Common myeloid progenitor, CD34-positive (primary cell): ENCODE measurements at regions not wholly inside any gene's neighbourhood (a gene's known extent, or its start where the extent isn't known, plus 50 kb on each side); places are given as distances from the start of the nearest gene placed in this dataset.

Experiments
- CTCF ChIA-PET: fragments of 350-600 bp; sonication (Branson Sonifier 250); formaldehyde crosslinking; loops from one replicate; lab custom pipeline; 2021; ENCODE audit warnings: antibody characterized with exemption; lab: Charles Lee
- POLR2A ChIA-PET: fragments of 350-600 bp; sonication (Branson Sonifier 250); formaldehyde crosslinking; loops from one replicate; lab custom pipeline; 2021; ENCODE audit warnings: antibody characterized with exemption; lab: Charles Lee
- DNase-seq, 3 donors: peaks; one replicate each; pipeline versions ENCODE4 v3.0.0 to v3.0.0-alpha.2; 2013
- H3K27ac ChIP-seq, 2 experiments: 1 replicate in 1 of 2; 2 replicates in 1 of 2; pipeline ENCODE4 v1.7.0; 2013; ENCODE audit warnings: inconsistent platforms in 2 of 2, low read length in 2 of 2, mild to moderate bottlenecking in 2 of 2, low read depth in 1 of 2, moderate library complexity in 1 of 2; ENCODE audit not compliant: severe bottlenecking in 2 of 2, insufficient read depth in 1 of 2, poor library complexity in 1 of 2
- H3K27me3 ChIP-seq, 5 experiments: replicated peaks in 2 of 5; 1 replicate in 3 of 5; 2 replicates in 2 of 5; pipeline versions ENCODE4 v1.6.1 to v1.7.0; 2013; ENCODE audit warnings: low read length in 4 of 5, mild to moderate bottlenecking in 2 of 5, moderate library complexity in 2 of 5, inconsistent platforms in 1 of 5; ENCODE audit not compliant: insufficient read depth in 5 of 5, control insufficient read depth in 4 of 5
- H3K36me3 ChIP-seq, 4 experiments: 1 replicate in 2 of 4; 2 replicates in 2 of 4; pipeline versions ENCODE4 v1.6.1 to v1.7.0; 2013; ENCODE audit warnings: low read length in 3 of 4, control low read depth in 1 of 4, mild to moderate bottlenecking in 1 of 4; ENCODE audit not compliant: control insufficient read depth in 4 of 4, insufficient read depth in 4 of 4
- H3K4me1 ChIP-seq, 4 experiments: 1 replicate in 3 of 4; 2 replicates in 1 of 4; pipeline versions ENCODE4 v1.6.1 to v1.7.1; 2013; ENCODE audit warnings: low read length in 3 of 4, mild to moderate bottlenecking in 3 of 4, control low read depth in 1 of 4, inconsistent platforms in 1 of 4, moderate library complexity in 1 of 4; ENCODE audit not compliant: control insufficient read depth in 4 of 4, insufficient read depth in 4 of 4; ENCODE audit errors: control extremely low read depth in 1 of 4
- H3K4me3 ChIP-seq, 7 experiments: 1 replicate in 4 of 7; 2 replicates in 3 of 7; pipeline versions ENCODE4 v1.5.1 to v1.7.0; 2013; ENCODE audit warnings: mild to moderate bottlenecking in 7 of 7, low read length in 6 of 7, moderate library complexity in 6 of 7, inconsistent platforms in 2 of 7, low read depth in 2 of 7, control low read depth in 1 of 7; ENCODE audit not compliant: insufficient read depth in 4 of 7, control insufficient read depth in 1 of 7; ENCODE audit errors: extremely low read depth in 1 of 7
- H3K9me3 ChIP-seq, 5 experiments: 1 replicate in 4 of 5; 2 replicates in 1 of 5; pipeline versions ENCODE4 v1.6.1 to v1.7.1; 2013; ENCODE audit warnings: low read length in 4 of 5, mild to moderate bottlenecking in 2 of 5, inconsistent platforms in 1 of 5, low read depth in 1 of 5, moderate library complexity in 1 of 5; ENCODE audit not compliant: control insufficient read depth in 4 of 5, insufficient read depth in 2 of 5; ENCODE audit errors: control extremely low read depth in 1 of 5
- WGBS: methylation state at CpG from one replicate; pipeline ENCODE4 v1.1.5; 2013; ENCODE audit not compliant: insufficient coverage; 5-methylcytosine and 5-hydroxymethylcytosine counted together

DNA sequence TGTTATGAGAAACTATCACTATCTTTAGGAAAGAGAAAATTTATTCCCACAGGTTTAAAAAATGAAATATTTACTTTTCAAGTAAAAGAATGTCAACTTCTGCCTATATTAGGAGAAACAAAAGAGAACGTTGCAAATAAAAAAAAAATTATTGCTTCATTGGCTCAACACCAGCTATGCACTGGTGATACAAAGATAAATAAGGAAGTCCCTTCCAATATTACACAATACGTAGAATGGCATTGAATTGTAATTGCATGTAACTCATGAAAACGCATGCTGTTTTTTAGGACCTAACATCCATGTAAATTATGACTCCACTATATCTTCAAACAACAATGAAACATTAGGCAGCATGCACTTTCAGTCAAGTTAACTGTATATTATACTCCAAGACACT, 56.4 kb upstream of the RERGL start:
- Histone ChIP-seq H3K27ac (no peak overlapping the region), H3K4me3 (no peak overlapping the region), H3K27me3 (no peaks in the 10 kb centered on the region), H3K9me3 (no peaks in the 10 kb centered on the region), H3K36me3 (no peaks in the 10 kb centered on the region), H3K4me1 (peaks cover 0 to 9% (median 0%) of the 10 kb centered on the region in 4 experiments)
- ChIA-PET POLR2A (no interaction called here), CTCF (interaction anchor here (0.7 to 1.3 kb wide), 2 partner anchors 12 to 14 kb away, joined by 3 read pairs; no protein-coding TSS in a partner anchor)
- DNase-seq: peak in 2 of 3 donors; percentile 61 to 74
- no CpG with 5 or more reads among the region's 3 CpGs for WGBS

DNA sequence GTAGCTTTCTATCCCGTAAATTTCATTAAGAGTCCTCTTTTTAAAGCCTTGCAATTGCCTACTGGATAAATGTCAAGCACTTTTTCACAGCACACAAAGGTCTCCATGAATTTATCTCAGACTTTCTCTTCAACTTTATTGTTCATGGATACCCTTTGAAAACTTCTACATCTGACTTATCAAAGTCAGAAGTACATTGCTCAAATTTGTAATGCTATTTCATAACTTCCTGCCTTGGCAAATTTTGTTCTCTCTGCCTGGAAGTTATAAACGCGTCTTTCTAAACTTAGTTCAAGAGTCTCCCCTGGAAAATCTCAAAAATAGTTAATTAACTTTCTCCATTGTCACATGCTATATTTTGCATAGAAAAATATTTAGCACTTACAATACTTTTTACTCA, 55.9 kb upstream of the RERGL start:
- ChIA-PET CTCF (no interaction called here), POLR2A (no interaction called here)
- peaks cover 0 to 9% (median 0%) of the 10 kb centered on the region in 4 experiments for H3K4me1 ChIP-seq
- 38% methylated on average over 3 of the region's 3 CpGs for WGBS
- H3K9me3 ChIP-seq: no peaks in the 10 kb centered on the region
- H3K27me3 ChIP-seq: no peaks in the 10 kb centered on the region
- no peak overlapping the region for H3K4me3 ChIP-seq
- no peak overlapping the region for H3K27ac ChIP-seq
- no peaks in the 10 kb centered on the region for H3K36me3 ChIP-seq
- peak in 2 of 3 donors; percentile 15 to 24 for DNase-seq

DNA sequence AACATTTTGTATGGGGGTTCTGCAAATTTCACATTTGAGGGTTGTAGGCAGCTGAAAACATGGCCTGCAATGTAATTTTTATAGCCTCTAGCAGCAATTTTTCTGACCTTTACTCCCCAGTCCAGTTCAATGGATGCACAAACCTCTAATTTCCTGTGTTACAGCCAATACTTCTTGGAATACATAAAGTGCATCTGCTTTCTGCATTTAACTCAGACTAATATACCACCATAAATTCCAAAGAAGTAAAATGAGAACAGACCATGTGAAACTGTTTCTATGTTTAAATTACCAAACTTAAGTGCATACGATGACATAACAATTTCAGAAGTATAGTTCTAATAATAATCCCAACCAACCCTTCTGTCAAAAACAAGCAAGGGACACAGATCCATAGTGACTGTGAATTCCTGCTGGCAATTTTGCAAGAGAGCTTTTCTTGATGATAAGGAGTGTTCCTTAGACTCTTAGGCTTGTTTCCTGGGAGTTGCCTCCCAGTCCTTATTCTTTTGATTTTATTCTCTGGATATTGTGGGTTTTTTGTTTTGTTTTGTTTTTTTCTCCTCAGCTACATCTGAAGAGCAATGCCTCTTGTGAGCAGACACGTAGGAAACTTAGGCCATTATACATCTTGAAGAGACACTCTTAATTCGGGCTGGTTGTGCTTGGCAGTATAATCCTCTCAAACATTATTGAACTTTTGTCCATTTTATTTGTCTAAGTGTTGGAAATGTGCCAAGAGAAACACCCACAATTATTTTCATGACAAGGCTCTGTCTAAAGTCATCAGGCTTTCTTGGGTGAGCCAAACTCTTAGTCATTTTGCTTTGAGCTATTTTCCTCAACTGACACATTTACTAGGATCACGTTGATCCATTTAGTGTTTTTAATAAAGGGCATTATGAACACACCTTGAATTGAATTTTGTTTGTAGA, 51.3 kb upstream of the RERGL start:
- WGBS: no CpG with 5 or more reads among the region's 4 CpGs
- H3K36me3 ChIP-seq: no peaks in the 10 kb centered on the region
- no peaks in the 10 kb centered on the region for H3K9me3 ChIP-seq
- no peaks in the 10 kb centered on the region for H3K27me3 ChIP-seq
- CTCF ChIA-PET: interaction anchor here (0.9 to 1.1 kb wide), 2 partner anchors 11 to 180 kb away, joined by 3 read pairs; no protein-coding TSS in a partner anchor
- no peak overlapping the region for H3K27ac ChIP-seq
- no peak overlapping the region for H3K4me3 ChIP-seq
- POLR2A ChIA-PET: no interaction called here
- peaks cover 0 to 6% (median 0%) of the 10 kb centered on the region in 4 experiments for H3K4me1 ChIP-seq
- DNase-seq: no peak

DNA sequence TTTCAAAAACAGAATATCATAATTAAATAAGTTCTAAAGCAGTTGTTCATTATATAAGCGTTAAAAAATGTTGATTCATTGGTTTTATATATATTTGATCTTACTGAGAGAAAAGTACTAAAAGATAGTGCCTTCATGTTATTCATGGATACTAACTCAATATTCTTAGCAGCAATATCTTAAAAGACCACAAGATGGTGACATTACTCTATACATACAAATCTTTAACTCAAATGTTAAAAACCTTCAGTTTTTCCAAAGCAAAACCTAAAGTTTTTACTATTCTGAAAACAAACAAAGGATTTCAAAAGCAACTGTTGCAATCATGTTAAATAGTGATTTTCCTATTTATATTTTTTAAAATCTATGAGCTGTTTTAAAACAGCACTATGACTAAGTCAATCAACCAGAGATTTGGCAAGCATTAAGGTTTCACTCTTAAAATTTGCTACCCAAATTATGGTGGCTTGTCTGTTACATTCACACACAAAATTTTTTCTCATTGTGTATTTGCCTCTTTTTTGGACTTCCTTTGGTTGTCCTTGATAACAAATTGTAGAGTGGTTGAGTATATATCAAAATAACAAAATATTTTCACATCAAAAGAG, 50.1 kb upstream of the RERGL start:
- ChIA-PET CTCF (interaction anchor here (0.7 to 1.3 kb wide), 6 partner anchors 12 to 181 kb away, joined by 3 to 4 read pairs (median 3); no protein-coding TSS in a partner anchor), POLR2A (no interaction called here)
- no peak overlapping the region for H3K27ac ChIP-seq
- H3K4me1 ChIP-seq: no peaks in the 10 kb centered on the region
- H3K9me3 ChIP-seq: no peaks in the 10 kb centered on the region
- H3K27me3 ChIP-seq: no peaks in the 10 kb centered on the region
- peak; percentile 17 to 57 (median 48) for DNase-seq
- WGBS: no CpG with 5 or more reads among the region's 1 CpG
- no peak overlapping the region for H3K4me3 ChIP-seq
- no peaks in the 10 kb centered on the region for H3K36me3 ChIP-seq
